DOHH2 (cell line): ENCODE measurements at regions not wholly inside any gene's neighbourhood (a gene's known extent, or its start where the extent isn't known, plus 50 kb on each side); places are given as distances from the start of the nearest gene placed in this dataset.

Experiments
- CTCF ChIP-seq: fragments of 200-600 bp; sonication (generic); IDR thresholded peaks from one replicate; pipeline ENCODE4 v1.5.1; 2014; ENCODE audit warnings: antibody characterized with exemption, mild to moderate bottlenecking, low read depth, low read length; ENCODE audit not compliant: poor library complexity, severe bottlenecking
- EZH2phosphoT487 ChIP-seq: fragments of 200-600 bp; sonication (generic); IDR thresholded peaks from 2 replicates; pipeline ENCODE4 v1.6.1; 2017; ENCODE audit warnings: borderline replicate concordance, mild to moderate bottlenecking, antibody characterized with exemption, low read length, moderate library complexity, mixed read lengths

DNA sequence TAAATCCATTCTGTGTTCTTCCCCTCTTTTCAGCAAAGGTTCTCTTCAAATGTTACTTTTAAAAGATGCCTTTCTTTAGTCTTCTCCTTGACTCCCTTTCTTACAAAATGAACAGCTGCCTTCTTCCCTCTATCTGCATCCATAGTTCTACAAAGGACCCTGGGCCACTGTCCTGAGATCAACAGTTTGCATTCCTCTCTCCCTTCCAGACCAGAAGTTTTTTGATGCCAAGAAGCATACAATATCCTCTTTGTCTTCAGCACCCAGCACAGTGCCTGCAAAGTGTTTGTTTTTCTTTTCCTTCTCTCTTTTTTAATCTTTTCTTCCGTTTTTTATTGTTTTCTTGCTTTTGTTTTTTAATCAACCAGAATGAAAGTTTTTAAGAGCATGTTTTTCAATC lies 183.5 kb upstream of the SNX19 start:
- no peak for TF ChIP-seq CTCF
- TF ChIP-seq EZH2phosphoT487 = no peak
